HG03196 (cell line): ENCODE measurements at regions not wholly inside any gene's neighbourhood (a gene's known extent, or its start where the extent isn't known, plus 50 kb on each side); places are given as distances from the start of the nearest gene placed in this dataset.
A peak's percentile ranks its signal among the peaks of the same experiment; 100 is the strongest.

Source experiments
- ATAC-seq: cut with Tn5 transposase; IDR thresholded peaks from one replicate; pipeline ENCODE4 v1.9.1; 2021; ENCODE audit not compliant: unreplicated experiment

DNA sequence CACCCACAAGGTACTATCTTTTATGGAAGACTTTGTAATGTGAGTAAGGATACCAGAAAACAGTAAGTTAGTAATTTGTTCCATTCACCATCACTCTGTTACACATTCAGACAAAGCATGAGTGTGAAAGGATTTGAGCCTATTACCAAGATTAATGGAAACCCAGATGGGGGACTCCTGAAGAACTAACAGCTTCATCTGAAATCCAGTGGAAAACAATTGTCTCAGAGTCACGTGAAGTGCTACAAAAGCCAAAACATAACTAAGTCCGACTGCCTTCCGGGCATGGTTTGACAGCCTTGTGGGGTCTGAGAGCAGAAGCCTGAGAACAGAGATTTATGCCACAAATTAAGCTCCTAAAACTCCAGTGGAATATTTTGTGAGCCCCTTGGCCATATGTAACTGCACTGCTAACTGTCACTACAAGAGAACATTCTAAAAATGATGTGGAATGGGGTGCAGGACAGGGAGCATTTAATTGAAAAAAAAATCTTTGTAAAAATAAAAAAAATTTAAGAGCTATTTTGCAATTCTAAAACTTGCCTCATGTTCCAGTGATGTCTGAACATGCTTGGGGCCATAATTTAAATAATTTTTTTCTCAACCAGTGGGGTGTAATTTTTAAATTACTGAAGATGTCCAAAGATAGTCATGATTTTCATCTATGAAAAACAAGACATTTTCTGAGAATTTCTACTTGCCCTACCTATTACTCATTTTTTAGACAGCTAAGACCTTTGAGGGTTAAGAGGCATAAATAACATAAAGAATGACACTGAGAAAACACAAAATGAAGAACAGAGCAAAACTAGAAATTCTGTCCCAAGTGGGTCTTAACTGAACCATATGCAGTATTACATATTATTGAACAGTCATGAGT is 555.0 kb downstream of the INHBA start:
- ATAC-seq, result no peak

DNA sequence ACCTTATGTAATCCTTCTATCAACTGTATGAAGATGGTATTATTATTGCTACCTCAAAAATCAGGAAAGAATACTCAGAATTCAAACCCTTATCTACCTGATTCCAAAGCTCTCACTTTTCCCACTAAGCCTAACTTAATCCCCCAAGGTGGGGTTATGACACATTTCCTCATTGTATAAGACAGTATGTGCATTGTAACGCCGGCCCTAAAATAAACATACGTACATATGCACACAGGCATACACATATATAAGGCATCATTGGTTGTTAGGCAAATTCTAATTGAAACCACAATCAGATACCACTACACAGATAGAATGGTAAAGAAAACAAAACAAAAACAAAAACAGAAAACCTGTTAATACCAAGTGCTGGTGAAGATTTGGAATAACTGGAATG is 556.5 kb downstream of the INHBA start:
- no peak for ATAC-seq

DNA sequence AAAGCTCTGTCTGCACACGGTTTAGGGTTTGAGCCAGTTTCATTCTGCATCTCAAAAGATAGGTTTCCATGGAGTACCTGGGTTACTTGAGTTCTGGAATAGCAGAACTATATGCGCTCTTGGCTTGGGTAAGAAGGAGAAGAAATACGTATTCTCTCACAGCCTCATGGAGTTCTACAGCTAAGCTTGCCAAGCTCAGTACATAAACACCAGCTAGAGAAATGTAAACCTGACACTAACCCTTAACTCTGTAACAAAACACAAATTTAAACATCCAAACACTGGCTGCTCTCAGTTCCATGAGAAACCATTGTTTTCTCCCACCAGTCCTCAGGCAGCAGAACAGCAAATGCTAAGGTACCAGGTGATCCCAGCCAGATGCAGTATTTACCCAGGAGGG is 557.2 kb downstream of the INHBA start:
- ATAC-seq, result no peak

DNA sequence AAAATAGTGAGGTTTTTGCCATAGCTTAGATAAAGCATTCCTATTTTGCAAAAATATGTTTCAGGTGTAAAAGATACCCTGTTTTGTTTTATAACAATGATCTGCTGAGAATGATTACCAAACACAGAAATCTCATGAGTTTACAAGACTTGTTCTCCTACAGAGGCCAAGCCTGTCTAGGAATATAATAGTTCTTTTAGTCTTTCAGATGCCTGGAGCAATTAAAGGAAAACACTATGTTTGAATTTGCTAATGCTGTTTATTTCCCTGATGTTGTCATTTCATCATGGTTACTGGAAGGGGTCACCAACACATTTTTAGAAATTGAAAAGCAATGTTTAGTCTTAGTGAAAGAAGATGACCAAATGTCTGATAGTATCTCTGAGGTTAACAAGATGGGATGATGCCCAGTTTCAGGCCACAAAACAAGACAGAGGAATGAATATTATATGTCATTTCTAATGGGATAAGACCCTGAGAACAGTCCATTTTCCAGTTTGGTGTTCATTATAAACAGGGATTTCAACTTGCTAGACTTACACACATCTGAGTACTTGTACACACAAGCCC is 559.9 kb downstream of the INHBA start:
- ATAC-seq, result no peak

DNA sequence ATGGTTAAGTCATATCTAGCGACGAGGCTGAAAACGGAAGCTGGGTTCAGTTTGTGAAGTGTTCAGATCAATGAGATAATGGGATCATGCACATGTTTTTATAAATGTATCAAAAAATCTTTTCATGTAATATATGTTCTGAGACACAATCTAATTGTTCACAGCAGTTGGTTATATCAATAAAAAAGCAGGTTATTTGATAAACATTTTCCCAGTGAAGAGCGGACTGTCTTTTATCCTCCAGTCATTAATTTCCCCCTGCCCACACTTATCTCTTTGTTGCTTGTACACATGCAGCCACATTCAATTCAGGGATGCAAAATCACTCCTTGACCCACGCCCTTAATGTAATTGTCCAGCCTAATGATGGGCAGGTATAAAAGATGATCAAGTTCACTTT is 563.1 kb downstream of the INHBA start:
- ATAC-seq, result no peak

DNA sequence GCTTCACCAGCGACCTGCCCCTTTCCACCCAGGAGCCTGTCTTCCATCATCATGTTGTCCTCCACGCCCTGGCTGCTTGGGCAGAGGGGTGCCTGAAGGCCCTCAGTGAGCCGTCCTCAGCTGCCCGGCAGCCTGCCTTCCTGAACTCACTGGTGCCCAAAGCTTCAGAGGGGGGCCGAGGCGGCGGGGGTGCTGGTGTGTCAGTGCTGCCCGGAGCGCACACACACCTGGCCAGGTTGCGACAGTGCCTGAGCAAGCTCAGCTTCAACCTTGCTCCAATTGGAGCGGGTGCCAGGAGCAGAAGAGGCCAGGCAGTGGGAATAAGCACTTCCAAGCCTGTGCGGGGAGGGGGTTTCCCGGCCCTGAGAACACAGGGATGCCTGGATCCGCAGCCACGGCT is 566.3 kb downstream of the INHBA start:
- no peak for ATAC-seq

DNA sequence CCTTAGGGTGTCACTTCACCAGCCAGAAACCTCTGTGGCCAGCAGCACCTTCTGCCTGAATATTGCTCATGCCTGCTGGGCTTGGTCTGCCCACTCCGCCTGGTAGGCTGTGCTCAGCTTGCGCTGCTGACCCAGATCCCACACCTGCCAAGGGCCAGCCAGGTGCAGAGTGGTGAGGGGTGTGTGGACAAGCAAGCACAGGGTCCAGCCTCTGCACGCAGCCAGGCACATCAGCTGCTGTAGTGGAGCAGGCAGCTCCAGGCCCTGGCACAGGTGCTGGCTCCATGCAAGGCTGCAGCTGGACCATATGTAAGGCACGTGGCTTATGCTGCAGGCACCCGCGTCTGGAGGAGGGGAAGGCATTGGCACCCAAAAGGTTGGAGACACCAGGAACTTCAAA is 567.4 kb downstream of the INHBA start:
- no peak for ATAC-seq

DNA sequence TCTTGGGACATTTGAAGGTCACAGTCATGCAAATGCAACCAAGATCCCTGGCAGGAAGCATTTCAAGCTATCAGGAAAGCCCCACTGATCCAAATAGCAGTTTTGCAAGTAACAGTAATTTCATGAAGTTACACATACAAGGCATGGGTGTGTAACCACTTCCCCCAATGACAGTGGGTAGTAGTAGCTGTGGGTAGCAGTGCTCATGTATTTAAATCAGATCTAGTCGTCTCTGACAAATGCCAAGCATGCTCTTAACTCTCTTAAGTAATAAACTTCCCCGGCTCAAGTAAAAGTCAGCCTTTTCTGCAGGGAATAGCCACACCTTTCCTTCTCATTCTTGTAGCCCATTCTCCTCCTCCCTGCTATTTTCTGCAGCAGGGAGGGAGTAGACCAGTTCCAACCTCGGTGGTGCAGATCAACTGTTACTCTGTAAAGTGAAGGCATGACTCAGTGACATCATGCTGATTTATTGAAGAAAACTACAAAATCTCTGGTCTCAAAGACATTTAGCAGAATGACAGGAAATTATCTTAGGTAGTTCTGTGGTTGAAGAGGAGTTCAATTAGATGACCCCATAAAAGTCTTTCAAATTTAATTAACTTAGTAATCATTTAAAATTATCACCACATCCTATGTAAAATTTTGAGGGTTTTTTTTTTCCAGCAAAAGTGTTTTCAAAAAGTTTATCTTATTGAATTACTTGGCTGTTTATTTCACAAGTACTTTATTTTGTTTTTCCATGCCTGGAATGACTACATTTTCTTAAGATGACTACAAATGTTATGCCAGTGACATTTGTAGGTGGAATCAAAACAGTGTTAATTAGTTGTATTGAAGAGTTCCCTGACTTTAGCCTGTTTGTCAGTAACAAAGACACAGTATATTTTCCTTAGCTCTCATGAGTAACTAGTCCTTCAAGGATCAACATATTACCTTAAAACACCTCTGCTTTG is 568.3 kb downstream of the INHBA start:
- ATAC-seq, result peak; percentile 91

DNA sequence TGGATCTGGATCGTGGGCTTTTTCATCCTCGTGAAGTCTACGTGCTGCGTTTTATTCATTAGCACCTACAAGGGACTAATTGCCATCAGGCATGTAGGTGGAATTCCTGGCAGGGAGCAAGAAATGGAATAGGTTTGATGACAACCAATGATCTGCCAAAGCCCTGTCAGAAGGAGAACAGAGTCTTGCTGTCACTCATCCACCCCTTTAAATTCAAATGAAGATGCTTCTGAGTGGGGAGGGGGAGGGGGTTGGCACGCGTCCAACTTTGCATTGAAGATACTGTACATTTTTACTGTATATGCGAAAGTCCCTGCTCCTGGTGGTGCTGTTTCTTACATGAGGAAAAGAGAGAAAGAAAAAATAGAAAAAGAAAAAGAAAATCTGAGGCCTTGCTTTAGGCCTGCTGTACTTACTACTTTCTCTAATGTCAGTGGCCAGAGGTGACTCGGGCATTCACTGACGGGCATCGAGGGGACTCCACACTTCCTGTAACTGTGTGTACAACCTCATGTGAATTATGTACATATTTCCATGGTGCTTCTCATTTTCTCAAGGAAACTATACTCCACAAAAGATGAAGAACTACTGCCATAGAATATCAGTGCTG is 569.1 kb downstream of the INHBA start:
- ATAC-seq, result peak; percentile 9

DNA sequence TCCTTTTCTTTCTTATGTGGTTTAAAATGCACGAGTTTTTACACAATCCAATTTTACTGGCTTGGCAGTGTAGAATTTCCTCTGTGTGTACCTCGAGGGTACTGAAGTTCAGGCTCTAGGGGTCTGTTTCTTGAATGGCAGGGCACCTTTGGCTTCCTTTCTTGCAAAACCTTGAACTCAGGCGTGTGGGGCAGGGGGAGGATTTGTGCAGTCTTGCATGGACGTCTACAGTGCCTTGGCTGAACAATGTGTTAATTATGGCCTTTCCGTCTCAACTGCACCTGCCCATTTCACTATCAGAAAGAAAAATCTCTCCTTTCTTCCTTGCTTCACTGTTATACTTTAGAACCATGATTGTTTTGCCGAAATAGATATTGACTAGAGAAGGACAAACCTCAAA is 570.9 kb downstream of the INHBA start:
- no peak for ATAC-seq

DNA sequence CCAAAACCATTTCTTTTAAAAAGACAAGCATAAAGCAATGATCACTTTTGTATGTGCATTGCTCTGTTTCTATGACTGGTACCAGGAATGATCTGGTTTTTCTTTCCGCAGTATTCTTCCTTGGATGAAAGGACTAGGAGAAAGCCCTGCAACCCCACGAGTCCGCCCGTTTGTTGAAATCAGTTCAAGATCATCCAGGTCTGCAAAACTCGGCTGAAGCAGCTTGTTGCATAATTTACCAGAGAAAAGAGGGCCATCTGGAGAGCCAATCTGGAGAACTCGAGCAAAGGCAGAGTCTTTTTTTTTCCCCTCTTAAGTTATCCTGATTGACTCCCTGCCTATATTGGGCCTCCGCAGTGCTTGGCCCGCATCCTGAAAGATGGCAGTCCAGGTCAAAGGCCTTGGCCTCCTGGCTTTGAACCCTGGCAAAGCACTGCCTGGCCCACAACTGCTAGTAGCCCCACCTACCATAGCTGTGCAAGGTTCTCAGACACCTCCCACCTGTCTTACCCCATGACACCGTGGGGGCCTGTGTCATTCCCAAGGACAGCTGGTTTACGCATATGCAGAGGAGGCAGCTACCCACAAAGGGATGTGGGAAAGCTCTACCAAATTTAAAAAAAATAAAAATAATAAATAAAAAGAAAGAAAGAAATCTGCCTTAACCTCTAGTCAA is 572.2 kb downstream of the INHBA start:
- ATAC-seq, result no peak

DNA sequence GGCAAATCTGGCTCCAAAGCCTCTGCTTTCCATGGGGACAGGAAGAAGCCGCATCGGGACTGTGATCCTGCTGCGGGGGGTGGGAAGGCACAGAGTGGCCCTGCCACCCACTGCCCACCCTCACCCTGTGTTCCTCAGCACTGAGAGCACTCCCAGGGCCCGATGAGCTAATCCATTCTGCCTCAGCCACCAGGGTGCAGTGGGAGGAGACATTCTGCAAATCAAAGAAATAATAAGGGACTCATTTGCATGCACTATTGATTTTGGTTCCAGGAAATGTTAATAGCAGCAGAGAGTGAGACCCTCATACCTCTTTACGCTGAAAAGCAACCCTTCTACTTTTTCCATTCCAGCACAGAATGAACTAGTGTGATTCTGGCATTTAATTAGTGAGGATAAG is 572.8 kb downstream of the INHBA start:
- ATAC-seq, result no peak

DNA sequence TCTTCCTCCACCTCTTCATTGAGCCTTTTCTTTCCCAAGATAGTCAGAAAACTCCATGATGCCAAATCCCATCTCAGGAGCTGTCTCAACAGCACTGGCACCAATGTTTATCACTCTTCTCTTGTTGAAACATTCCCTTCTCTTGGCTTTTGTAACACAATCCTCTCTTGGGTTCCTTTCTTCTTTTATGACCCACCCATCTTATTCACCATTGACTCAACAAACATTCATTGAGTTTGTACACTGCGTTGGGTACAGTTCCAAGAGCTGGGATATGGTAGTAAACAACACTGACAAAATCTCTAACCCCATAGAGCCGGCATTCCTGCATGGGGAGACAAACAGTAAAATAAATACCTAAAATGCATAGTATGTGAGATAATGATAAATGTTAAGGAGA is 577.5 kb downstream of the INHBA start:
- no peak for ATAC-seq

DNA sequence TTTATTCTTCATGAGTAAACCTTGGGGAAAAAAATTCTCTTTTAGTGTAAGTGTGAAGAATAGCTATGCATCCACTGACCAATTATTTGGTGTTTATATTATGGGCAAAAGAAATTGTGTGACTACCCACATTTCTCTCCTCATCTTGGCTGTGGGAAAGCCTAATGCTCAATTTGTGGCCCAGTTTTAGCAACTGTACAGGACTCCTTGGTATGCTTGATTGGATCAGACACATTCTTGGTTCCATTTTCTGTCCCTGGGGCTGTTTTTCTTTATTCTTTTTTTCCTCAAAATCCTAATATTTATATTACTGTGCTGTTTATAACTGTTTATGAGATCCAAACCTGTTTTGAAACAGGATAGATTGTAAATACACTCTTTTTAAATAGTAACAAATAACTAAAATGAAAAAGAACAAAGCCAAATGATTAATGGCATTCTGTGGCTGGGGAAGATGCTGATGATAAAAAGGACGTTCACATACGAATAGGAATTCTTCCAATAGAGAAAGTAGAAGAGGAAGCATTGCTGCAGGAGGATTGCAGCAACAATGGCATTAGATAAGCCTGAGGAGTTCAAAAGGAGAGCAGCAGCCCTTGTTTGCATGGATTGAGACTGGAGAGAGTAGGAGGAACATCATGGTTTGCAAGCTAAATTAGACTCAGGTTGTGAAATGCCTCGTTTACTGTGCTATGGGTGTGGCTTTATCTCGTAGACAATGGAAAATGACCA is 580.5 kb downstream of the INHBA start:
- ATAC-seq, result no peak

DNA sequence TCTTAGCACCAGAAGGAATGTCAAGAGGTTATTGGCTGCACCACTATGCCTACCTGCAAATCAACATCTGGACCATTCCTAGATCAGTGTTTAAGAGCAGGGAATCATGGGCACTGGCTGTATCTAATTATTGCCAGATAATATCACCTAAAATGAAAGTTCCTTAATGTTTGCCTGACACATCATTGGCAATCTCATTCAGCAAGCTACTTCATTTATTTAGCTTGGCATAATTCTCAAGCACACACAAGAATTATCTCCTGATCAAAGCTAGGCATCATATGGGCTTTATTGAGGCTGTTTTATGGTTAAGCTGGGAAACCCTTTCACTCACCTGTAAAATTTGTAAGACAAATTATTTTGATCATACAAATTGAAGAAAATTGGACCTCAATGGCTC is 581.7 kb downstream of the INHBA start:
- no peak for ATAC-seq

DNA sequence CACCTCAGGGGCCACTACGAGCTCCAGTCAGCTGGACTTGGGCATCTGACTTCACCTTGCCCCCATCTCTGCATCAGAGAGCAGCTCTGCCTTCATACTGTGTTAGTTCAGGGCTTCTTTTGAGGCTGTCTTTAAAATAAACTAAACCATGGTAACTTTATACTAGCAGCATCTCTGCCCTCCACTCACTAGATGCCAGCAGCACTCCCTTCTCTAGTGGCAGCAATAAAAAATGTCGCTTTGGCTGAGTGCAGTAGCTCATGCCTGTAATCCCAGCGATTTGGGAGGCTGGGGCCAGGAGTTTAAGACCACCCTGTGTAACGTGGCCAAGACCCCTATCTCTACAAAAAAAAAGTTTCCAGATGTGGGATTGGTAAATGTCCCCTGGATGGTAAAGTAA is 584.4 kb downstream of the INHBA start:
- no peak for ATAC-seq

DNA sequence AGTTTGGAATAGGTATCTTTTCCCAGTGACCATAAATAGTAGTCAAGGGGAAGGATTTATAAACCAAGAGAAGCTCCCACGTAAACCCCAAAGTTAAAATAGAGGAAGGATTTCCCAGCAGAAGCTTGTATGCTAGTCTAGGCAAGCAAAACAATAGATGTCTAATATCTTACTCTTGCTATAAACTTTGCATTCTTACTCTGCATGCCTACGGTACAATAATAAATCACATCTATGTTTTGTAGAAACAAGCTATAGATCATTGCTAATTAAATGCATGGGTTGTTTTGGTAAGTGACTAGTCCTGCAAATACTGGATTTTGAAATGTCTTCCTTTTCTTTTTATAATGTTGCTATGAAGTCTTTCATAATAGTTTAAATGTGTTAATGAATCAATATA is 585.5 kb downstream of the INHBA start:
- no peak for ATAC-seq

DNA sequence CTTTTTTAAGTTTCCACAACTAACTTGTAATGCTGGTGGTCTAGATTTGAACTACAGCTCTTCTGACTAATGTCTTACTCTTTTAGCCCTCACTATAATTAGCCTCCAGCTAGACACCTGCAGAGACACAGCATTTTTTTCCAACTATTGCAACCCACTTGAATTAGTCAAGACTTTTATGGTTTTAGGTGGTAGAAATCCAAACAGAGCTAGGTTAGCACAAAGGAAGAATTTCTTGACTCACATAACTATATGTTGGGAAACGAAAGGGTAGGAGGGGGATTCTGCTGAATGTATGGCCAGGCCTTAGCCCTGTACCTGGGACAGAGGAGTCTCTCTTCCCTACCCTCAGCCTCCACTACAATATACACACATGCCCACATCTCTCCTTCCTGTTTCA is 586.1 kb downstream of the INHBA start:
- no peak for ATAC-seq

DNA sequence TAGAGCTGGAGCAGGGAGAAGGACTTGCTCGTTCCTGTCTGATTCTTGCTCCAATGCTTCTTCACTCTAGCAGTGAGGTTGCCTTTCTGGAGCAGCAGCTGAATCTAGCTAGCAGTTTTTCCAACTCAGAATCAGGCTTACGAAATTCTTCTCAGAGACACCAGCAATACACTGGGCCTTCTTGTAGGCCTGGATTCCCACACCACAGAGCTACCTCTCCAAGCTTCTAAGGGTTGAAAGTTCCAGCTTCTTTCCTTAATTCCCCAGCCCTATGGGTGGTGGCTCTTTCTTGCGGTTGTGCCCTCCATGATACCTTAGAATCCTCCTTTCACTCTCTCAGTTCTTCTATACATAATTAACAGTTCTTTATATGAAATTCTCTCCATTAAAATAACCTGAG is 586.6 kb downstream of the INHBA start:
- no peak for ATAC-seq

DNA sequence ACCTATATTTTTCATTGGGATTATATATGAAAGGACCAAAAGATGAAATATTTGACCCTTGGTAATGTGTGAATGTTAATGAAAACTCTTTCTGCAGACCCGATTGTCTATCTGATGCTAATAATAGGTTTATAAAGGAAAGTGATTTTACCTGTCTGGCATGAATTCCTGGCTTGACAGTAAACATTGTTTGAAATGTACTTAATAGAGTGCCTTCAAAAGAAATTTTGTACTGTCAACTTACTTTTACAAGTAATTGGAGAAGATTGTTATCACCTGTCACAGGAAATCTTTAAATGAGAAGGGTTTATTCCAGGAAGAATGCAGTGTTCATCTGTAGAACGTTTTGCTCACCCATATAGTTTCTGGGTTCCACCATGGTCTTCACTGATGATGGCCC is 588.2 kb downstream of the INHBA start:
- no peak for ATAC-seq
